ENCODE measurements at regions not wholly inside any gene's neighbourhood (a gene's known extent, or its start where the extent isn't known, plus 50 kb on each side); places are given as distances from the start of the nearest gene placed in this dataset.

- no peaks in the 10 kb centered on the region for H3K36me3 ChIP-seq
- TF ChIP-seq POLR2AphosphoS5 (IDR thresholded peaks at IDR 0.05): no peak
- no peaks in the 10 kb centered on the region for H3K4me1 ChIP-seq
- no peak overlapping the region for H3K4me3 ChIP-seq
- no peaks in the 10 kb centered on the region for H3K9me3 ChIP-seq
- H3K27ac ChIP-seq: no peak overlapping the region
- no peak for DNase-seq
- intact Hi-C loops (cut with DNase I; ENCODE audit: low total_unique reads): no loop called here
- 51 to 67% (median 56%) methylated on average over 3 of the region's 3 CpGs for WGBS, 5 donors
- no peaks in the 10 kb centered on the region for H3K27me3 ChIP-seq
Measured at GRCh38 chr13:38537051-38537450, 149.8 kb upstream of the FREM2 start.

- H3K4me1 ChIP-seq: no peaks in the 10 kb centered on the region
- H3K36me3 ChIP-seq: no peaks in the 10 kb centered on the region
- no peaks in the 10 kb centered on the region for H3K27me3 ChIP-seq
- H3K4me3 ChIP-seq: no peak overlapping the region
- H3K27ac ChIP-seq: no peak overlapping the region
- no peak for DNase-seq
- H3K9me3 ChIP-seq: no peaks in the 10 kb centered on the region
- intact Hi-C loops (cut with DNase I; ENCODE audit: low total_unique reads): no loop called here
- TF ChIP-seq POLR2A (IDR thresholded peaks at IDR 0.05): no peak
- no peak for TF ChIP-seq EP300 (IDR thresholded peaks at IDR 0.05)
- TF ChIP-seq POLR2AphosphoS5 (IDR thresholded peaks at IDR 0.05): no peak
- 28 to 53% (median 42%) methylated on average over 4 of the region's 4 CpGs for WGBS, 5 donors
Measured at GRCh38 chr13:38538422-38538821, 148.5 kb upstream of the FREM2 start.

- H3K27ac ChIP-seq: no peak overlapping the region
- DNase-seq: no peak
- WGBS, 5 donors: 93 to 98% (median 96%) methylated on average over 2 of the region's 2 CpGs
- TF ChIP-seq POLR2AphosphoS5 (IDR thresholded peaks at IDR 0.05) (no peak), POLR2A (IDR thresholded peaks at IDR 0.05) (no peak), CTCF (IDR thresholded peaks at IDR 0.05) (no peak), EP300 (IDR thresholded peaks at IDR 0.05) (no peak)
- no peak overlapping the region for H3K4me3 ChIP-seq
- H3K4me1 ChIP-seq: no peaks in the 10 kb centered on the region
- H3K9me3 ChIP-seq: no peaks in the 10 kb centered on the region
- no peaks in the 10 kb centered on the region for H3K27me3 ChIP-seq
- intact Hi-C loops (cut with DNase I; ENCODE audit: low total_unique reads): no loop called here
- no peaks in the 10 kb centered on the region for H3K36me3 ChIP-seq
Measured at GRCh38 chr13:38539632-38540031, 147.2 kb upstream of the FREM2 start.

GRCh38 chr13:38542601-38543000 is 144.3 kb upstream of the FREM2 start:
- 56 to 62% (median 60%) methylated on average over 3 of the region's 3 CpGs for WGBS, 5 donors
- H3K9me3 ChIP-seq: no peaks in the 10 kb centered on the region
- H3K27me3 ChIP-seq: no peaks in the 10 kb centered on the region
- no peak for TF ChIP-seq CTCF (IDR thresholded peaks at IDR 0.05)
- no peak for TF ChIP-seq POLR2A (IDR thresholded peaks at IDR 0.05)
- no peak for TF ChIP-seq POLR2AphosphoS5 (IDR thresholded peaks at IDR 0.05)
- no peak for TF ChIP-seq EP300 (IDR thresholded peaks at IDR 0.05)
- no peak overlapping the region for H3K27ac ChIP-seq
- no peak overlapping the region for H3K4me3 ChIP-seq
- no peaks in the 10 kb centered on the region for H3K4me1 ChIP-seq
- no peak for DNase-seq
- H3K36me3 ChIP-seq: no peaks in the 10 kb centered on the region
- intact Hi-C loops (cut with DNase I; ENCODE audit: low total_unique reads): no loop called here

- DNase-seq: no peak
- H3K36me3 ChIP-seq: no peaks in the 10 kb centered on the region
- no peak overlapping the region for H3K27ac ChIP-seq
- no peaks in the 10 kb centered on the region for H3K9me3 ChIP-seq
- no peaks in the 10 kb centered on the region for H3K27me3 ChIP-seq
- intact Hi-C loops (cut with DNase I; ENCODE audit: low total_unique reads): no loop called here
- TF ChIP-seq POLR2A (IDR thresholded peaks at IDR 0.05) (no peak), CTCF (IDR thresholded peaks at IDR 0.05) (no peak), POLR2AphosphoS5 (IDR thresholded peaks at IDR 0.05) (no peak), EP300 (IDR thresholded peaks at IDR 0.05) (no peak)
- WGBS, 5 donors: 65 to 70% (median 68%) methylated on average over 4 of the region's 4 CpGs
- H3K4me1 ChIP-seq: no peaks in the 10 kb centered on the region
- H3K4me3 ChIP-seq: no peak overlapping the region
Measured at GRCh38 chr13:38543561-38543960, 143.3 kb upstream of the FREM2 start.
